ENCODE measurements at regions not wholly inside any gene's neighbourhood (a gene's known extent, or its start where the extent isn't known, plus 50 kb on each side); places are given as distances from the start of the nearest gene placed in this dataset.

GRCh38 chr21:28310171-28310685 lies 682.4 kb downstream of the LTN1 start:
- DNase-seq: no peak
- no peak for TF ChIP-seq POLR2A (IDR thresholded peaks at IDR 0.05)
- TF ChIP-seq, protein P1, sequence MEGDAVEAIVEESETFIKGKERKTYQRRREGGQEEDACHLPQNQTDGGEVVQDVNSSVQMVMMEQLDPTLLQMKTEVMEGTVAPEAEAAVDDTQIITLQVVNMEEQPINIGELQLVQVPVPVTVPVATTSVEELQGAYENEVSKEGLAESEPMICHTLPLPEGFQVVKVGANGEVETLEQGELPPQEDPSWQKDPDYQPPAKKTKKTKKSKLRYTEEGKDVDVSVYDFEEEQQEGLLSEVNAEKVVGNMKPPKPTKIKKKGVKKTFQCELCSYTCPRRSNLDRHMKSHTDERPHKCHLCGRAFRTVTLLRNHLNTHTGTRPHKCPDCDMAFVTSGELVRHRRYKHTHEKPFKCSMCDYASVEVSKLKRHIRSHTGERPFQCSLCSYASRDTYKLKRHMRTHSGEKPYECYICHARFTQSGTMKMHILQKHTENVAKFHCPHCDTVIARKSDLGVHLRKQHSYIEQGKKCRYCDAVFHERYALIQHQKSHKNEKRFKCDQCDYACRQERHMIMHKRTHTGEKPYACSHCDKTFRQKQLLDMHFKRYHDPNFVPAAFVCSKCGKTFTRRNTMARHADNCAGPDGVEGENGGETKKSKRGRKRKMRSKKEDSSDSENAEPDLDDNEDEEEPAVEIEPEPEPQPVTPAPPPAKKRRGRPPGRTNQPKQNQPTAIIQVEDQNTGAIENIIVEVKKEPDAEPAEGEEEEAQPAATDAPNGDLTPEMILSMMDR (IDR thresholded peaks at IDR 0.05): no peak
- H3K27me3 ChIP-seq: no peaks in the 10 kb centered on the region
- H3K27ac ChIP-seq: no peak overlapping the region
- no peak overlapping the region for H3K4me3 ChIP-seq
- no peaks in the 10 kb centered on the region for H3K36me3 ChIP-seq
- H3K4me1 ChIP-seq: no peaks in the 10 kb centered on the region
- H3K9me3 ChIP-seq: no peaks in the 10 kb centered on the region

GRCh38 chr21:28309596-28309995 lies 683.1 kb downstream of the LTN1 start:
- H3K36me3 ChIP-seq: no peaks in the 10 kb centered on the region
- no peaks in the 10 kb centered on the region for H3K4me1 ChIP-seq
- H3K9me3 ChIP-seq: no peaks in the 10 kb centered on the region
- TF ChIP-seq, protein P1 (IDR thresholded peaks at IDR 0.05): no peak
- TF ChIP-seq POLR2A (IDR thresholded peaks at IDR 0.05): no peak
- DNase-seq: no peak
- no peak overlapping the region for H3K4me3 ChIP-seq
- H3K27ac ChIP-seq: no peak overlapping the region
- no peaks in the 10 kb centered on the region for H3K27me3 ChIP-seq

- H3K36me3 ChIP-seq: no peaks in the 10 kb centered on the region
- H3K27ac ChIP-seq: no peak overlapping the region
- H3K9me3 ChIP-seq: no peaks in the 10 kb centered on the region
- H3K27me3 ChIP-seq: no peaks in the 10 kb centered on the region
- no peak overlapping the region for H3K4me3 ChIP-seq
- no peak for DNase-seq
- no peaks in the 10 kb centered on the region for H3K4me1 ChIP-seq
- no peak for TF ChIP-seq POLR2A (IDR thresholded peaks at IDR 0.05)
- TF ChIP-seq, protein P1 (IDR thresholded peaks at IDR 0.05): no peak
These were observed 684.2 kb downstream of the LTN1 start for GRCh38 chr21:28308516-28308915.

DNA sequence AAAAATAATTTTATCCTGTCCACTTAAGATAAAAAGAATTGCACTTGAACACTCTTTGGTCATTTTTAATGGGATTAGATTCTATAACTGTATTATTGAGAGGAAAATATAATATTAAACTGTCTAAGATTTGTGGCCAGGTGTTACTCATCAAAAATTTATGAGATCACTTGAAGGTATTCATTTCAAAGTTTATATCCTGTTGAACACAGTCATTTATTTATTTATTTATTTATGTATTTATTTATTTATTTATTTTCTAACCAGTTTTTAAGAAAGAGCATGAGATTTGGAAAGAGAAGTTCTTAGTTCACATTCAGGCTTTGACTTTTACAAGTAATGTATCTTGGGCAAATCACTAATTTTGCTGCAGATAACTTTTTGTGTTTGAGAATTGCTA lies 692.7 kb downstream of the LTN1 start:
- Histone ChIP-seq H3K27me3 (no peaks in the 10 kb centered on the region), H3K4me1 (no peaks in the 10 kb centered on the region), H3K4me3 (no peak overlapping the region), H3K36me3 (no peaks in the 10 kb centered on the region), H3K27ac (no peak overlapping the region), H3K9me3 (no peaks in the 10 kb centered on the region)
- no peak for DNase-seq
- TF ChIP-seq, protein P1 (IDR thresholded peaks at IDR 0.05): no peak
- TF ChIP-seq POLR2A (IDR thresholded peaks at IDR 0.05): no peak

DNA sequence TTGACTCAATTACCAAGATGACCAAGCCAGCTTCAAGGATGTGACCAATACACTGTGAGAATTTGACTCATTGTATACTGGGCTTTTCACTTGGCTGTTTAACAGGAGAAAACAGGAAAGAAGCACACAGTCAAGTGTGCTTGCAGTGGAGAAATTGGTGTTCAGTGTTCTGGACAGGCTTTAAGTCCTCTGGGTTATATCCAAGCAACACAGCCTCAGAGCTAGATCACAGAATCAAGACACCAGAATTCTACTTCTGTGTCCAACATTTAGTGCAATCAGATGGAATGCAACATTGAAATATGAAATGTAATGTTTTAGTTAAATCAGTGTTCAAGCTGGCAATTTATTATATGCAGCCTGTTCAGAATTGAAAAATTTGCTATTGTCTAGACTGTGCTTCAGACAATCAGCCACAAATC lies 694.4 kb downstream of the LTN1 start:
- no peak for DNase-seq
- no peaks in the 10 kb centered on the region for H3K27me3 ChIP-seq
- H3K4me1 ChIP-seq: no peaks in the 10 kb centered on the region
- no peak overlapping the region for H3K27ac ChIP-seq
- TF ChIP-seq, protein P1 (IDR thresholded peaks at IDR 0.05): no peak
- TF ChIP-seq POLR2A (IDR thresholded peaks at IDR 0.05): no peak
- no peaks in the 10 kb centered on the region for H3K9me3 ChIP-seq
- no peaks in the 10 kb centered on the region for H3K36me3 ChIP-seq
- H3K4me3 ChIP-seq: no peak overlapping the region

DNA sequence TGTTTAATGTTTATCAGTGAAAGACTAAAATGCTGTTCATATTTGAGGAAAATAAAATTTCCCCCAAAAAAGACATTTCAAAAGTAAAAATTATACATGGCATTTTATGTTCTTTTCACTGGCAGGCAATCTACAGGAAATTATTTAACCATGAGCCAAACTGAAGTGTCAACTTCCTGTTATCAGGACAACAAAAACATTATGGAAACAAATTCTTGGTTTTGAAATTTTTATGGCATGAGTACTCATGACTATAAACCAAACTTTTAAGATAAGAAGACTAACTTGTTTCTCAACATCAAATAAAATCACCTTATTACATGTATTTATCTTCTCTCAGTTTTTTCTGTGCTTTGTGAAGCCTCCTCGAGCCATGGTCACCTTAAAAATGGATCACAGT lies 698.6 kb downstream of the LTN1 start:
- H3K9me3 ChIP-seq: no peaks in the 10 kb centered on the region
- no peaks in the 10 kb centered on the region for H3K27me3 ChIP-seq
- no peak for DNase-seq
- no peaks in the 10 kb centered on the region for H3K4me1 ChIP-seq
- H3K4me3 ChIP-seq: no peak overlapping the region
- H3K36me3 ChIP-seq: no peaks in the 10 kb centered on the region
- TF ChIP-seq, protein P1 (IDR thresholded peaks at IDR 0.05): no peak
- no peak for TF ChIP-seq POLR2A (IDR thresholded peaks at IDR 0.05)
- no peak overlapping the region for H3K27ac ChIP-seq
